ENCODE measurements at regions not wholly inside any gene's neighbourhood (a gene's known extent, or its start where the extent isn't known, plus 50 kb on each side); places are given as distances from the start of the nearest gene placed in this dataset.

- no peaks in the 10 kb centered on the region for H3K36me3 Mint-ChIP-seq (ENCODE audit: low read depth)
- Histone ChIP-seq H4K20me1 (replicated peaks; ENCODE audit: insufficient read depth) (no peaks in the 10 kb centered on the region), H3K36me3 (ENCODE audit: insufficient read depth) (no peaks in the 10 kb centered on the region), H3K4me2 (peak overlapping the region; percentile 6; the same call in 1 of the 2 replicates), H3K4me1 (ENCODE audit: insufficient read depth) (peaks cover 11% of the 10 kb centered on the region), H3K27me3 (ENCODE audit: insufficient read depth) (no peaks in the 10 kb centered on the region), H3K27ac (ENCODE audit: low read depth) (no peak overlapping the region), H3K79me2 (replicated peaks; ENCODE audit: insufficient read depth) (no peaks in the 10 kb centered on the region), H3K9me2 (ENCODE audit: insufficient read depth) (no peaks in the 10 kb centered on the region), H3K4me3 (no peak overlapping the region), H3F3A (replicated peaks; ENCODE audit: low read depth) (no peaks in the 10 kb centered on the region), H2AFZ (peak overlapping the region; percentile 45; the same call in 1 of the 2 replicates)
- DNase-seq (ENCODE audit: low spot score): peak; percentile 17
- H3K27me3 Mint-ChIP-seq (ENCODE audit: insufficient read depth, low read depth, poor library complexity): no peaks in the 10 kb centered on the region
- 0 out of 2 replicates have a peak overlapping the region, but pooled peaks have one; percentile 15 for H3K27ac Mint-ChIP-seq
- H3K9me3 Mint-ChIP-seq: no peaks in the 10 kb centered on the region
- TF ChIP-seq, protein P1, sequence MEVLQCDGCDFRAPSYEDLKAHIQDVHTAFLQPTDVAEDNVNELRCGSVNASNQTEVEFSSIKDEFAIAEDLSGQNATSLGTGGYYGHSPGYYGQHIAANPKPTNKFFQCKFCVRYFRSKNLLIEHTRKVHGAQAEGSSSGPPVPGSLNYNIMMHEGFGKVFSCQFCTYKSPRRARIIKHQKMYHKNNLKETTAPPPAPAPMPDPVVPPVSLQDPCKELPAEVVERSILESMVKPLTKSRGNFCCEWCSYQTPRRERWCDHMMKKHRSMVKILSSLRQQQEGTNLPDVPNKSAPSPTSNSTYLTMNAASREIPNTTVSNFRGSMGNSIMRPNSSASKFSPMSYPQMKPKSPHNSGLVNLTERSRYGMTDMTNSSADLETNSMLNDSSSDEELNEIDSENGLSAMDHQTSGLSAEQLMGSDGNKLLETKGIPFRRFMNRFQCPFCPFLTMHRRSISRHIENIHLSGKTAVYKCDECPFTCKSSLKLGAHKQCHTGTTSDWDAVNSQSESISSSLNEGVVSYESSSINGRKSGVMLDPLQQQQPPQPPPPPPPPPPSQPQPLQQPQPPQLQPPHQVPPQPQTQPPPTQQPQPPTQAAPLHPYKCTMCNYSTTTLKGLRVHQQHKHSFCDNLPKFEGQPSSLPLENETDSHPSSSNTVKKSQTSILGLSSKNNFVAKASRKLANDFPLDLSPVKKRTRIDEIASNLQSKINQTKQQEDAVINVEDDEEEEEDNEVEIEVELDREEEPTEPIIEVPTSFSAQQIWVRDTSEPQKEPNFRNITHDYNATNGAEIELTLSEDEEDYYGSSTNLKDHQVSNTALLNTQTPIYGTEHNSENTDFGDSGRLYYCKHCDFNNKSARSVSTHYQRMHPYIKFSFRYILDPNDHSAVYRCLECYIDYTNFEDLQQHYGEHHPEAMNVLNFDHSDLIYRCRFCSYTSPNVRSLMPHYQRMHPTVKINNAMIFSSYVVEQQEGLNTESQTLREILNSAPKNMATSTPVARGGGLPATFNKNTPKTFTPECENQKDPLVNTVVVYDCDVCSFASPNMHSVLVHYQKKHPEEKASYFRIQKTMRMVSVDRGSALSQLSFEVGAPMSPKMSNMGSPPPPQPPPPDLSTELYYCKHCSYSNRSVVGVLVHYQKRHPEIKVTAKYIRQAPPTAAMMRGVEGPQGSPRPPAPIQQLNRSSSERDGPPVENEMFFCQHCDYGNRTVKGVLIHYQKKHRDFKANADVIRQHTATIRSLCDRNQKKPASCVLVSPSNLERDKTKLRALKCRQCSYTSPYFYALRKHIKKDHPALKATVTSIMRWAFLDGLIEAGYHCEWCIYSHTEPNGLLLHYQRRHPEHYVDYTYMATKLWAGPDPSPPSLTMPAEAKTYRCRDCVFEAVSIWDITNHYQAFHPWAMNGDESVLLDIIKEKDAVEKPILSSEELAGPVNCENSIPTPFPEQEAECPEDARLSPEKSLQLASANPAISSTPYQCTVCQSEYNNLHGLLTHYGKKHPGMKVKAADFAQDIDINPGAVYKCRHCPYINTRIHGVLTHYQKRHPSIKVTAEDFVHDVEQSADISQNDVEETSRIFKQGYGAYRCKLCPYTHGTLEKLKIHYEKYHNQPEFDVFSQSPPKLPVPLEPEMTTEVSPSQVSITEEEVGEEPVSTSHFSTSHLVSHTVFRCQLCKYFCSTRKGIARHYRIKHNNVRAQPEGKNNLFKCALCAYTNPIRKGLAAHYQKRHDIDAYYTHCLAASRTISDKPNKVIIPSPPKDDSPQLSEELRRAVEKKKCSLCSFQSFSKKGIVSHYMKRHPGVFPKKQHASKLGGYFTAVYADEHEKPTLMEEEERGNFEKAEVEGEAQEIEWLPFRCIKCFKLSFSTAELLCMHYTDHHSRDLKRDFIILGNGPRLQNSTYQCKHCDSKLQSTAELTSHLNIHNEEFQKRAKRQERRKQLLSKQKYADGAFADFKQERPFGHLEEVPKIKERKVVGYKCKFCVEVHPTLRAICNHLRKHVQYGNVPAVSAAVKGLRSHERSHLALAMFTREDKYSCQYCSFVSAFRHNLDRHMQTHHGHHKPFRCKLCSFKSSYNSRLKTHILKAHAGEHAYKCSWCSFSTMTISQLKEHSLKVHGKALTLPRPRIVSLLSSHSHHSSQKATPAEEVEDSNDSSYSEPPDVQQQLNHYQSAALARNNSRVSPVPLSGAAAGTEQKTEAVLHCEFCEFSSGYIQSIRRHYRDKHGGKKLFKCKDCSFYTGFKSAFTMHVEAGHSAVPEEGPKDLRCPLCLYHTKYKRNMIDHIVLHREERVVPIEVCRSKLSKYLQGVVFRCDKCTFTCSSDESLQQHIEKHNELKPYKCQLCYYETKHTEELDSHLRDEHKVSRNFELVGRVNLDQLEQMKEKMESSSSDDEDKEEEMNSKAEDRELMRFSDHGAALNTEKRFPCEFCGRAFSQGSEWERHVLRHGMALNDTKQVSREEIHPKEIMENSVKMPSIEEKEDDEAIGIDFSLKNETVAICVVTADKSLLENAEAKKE (CRISPR knock-in tag; IDR thresholded peaks at IDR 0.05): no peak
- TF ChIP-seq CREB1 (CRISPR knock-in tag; IDR thresholded peaks at IDR 0.05; ENCODE audit: low read depth) (no peak), EZH2 (IDR thresholded peaks at IDR 0.05; ENCODE audit: low read depth, unreplicated experiment) (no peak), JUNB (IDR thresholded peaks at IDR 0.05; ENCODE audit: unreplicated experiment) (no peak), CTCF (conservative IDR thresholded peaks at IDR 0.05; ENCODE audit: low read depth in 2 of 2) (no peak), NANOG (IDR thresholded peaks at IDR 0.05; ENCODE audit: borderline replicate concordance) (no peak), ZNF114 (CRISPR knock-in tag; IDR thresholded peaks at IDR 0.05) (no peak), ZNF331 (CRISPR knock-in tag; IDR thresholded peaks at IDR 0.05; ENCODE audit: low read depth) (no peak), REST (IDR thresholded peaks at IDR 0.05; ENCODE audit: unreplicated experiment) (no peak), POLR2AphosphoS5 (IDR thresholded peaks at IDR 0.05; ENCODE audit: low read depth) (no peak), ETS1 (IDR thresholded peaks at IDR 0.05) (no peak), EZH2phosphoT487 (IDR thresholded peaks at IDR 0.05; ENCODE audit: unreplicated experiment) (no peak), STAT1 (IDR thresholded peaks at IDR 0.05; ENCODE audit: unreplicated experiment) (no peak)
- peaks cover 20% of the 10 kb centered on the region for H3K4me1 Mint-ChIP-seq
- peak; percentile 86 for ATAC-seq
- H3K4me3 Mint-ChIP-seq: no peak overlapping the region
Observed at GRCh38 chr7:115680921-115681320, 349.6 kb downstream of the TFEC start.
